GM23338 (cell line): ENCODE measurements at regions not wholly inside any gene's neighbourhood (a gene's known extent, or its start where the extent isn't known, plus 50 kb on each side); places are given as distances from the start of the nearest gene placed in this dataset.

Experiments
- ATAC-seq: fragments of 200-7000 bp; cut with Tn5 transposase; 3 replicates; pipeline ENCODE4 v1.9.1; 2020
- DNase-seq: peaks from one replicate; pipeline ENCODE4 v3.0.0-alpha.2; 2015; ENCODE audit warnings: low spot score
- H2AFZ ChIP-seq: fragments of 200-600 bp; sonication (generic); 2 replicates; pipeline ENCODE4 v1.8.0; 2016; ENCODE audit warnings: antibody characterized with exemption, mild to moderate bottlenecking, moderate library complexity
- H3F3A ChIP-seq: fragments of 200-600 bp; sonication (generic); replicated peaks from 2 replicates; pipeline ENCODE4 v1.8.0; 2017; ENCODE audit warnings: antibody characterized with exemption, mixed run types, low read depth
- H3K27ac ChIP-seq: fragments of 200-600 bp; sonication (generic); 2 replicates; pipeline ENCODE4 v1.6.1; 2016; ENCODE audit warnings: low read depth
- H3K27me3 ChIP-seq: fragments of 200-600 bp; sonication (generic); 2 replicates; pipeline ENCODE4 v1.8.0; 2016; ENCODE audit warnings: mild to moderate bottlenecking, mixed run types, moderate library complexity; ENCODE audit not compliant: insufficient read depth
- H3K36me3 ChIP-seq: fragments of 200-600 bp; sonication (generic); 2 replicates; pipeline ENCODE4 v1.8.0; 2016; ENCODE audit warnings: mild to moderate bottlenecking; ENCODE audit not compliant: insufficient read depth
- H3K4me1 ChIP-seq: fragments of 200-600 bp; sonication (generic); 2 replicates; pipeline ENCODE4 v1.8.0; 2016; ENCODE audit warnings: mild to moderate bottlenecking, moderate library complexity; ENCODE audit not compliant: insufficient read depth
- H3K4me2 ChIP-seq: fragments of 200-600 bp; sonication (generic); 2 replicates; pipeline ENCODE4 v1.7.1; 2017; ENCODE audit warnings: mixed run types
- H3K4me3 ChIP-seq: fragments of 200-600 bp; sonication (generic); 2 replicates; pipeline ENCODE4 v1.6.1; 2016; ENCODE audit warnings: mixed run types
- H3K79me2 ChIP-seq: fragments of 200-600 bp; sonication (generic); replicated peaks from 2 replicates; pipeline ENCODE4 v1.8.0; 2017; ENCODE audit warnings: mild to moderate bottlenecking; ENCODE audit not compliant: insufficient read depth
- H3K9me2 ChIP-seq: fragments of 200-600 bp; sonication (generic); 2 replicates; pipeline ENCODE4 v1.8.0; 2017; ENCODE audit not compliant: insufficient read depth
- H4K20me1 ChIP-seq: fragments of 200-600 bp; sonication (generic); replicated peaks from 2 replicates; pipeline ENCODE4 v1.8.0; 2017; ENCODE audit warnings: mild to moderate bottlenecking; ENCODE audit not compliant: insufficient read depth
- H3K27ac Mint-ChIP-seq: 2 replicates; pipeline ENCODE4 v1.8.0; 2020; ENCODE audit warnings: inconsistent platforms, mild to moderate bottlenecking, moderate library complexity, mixed read lengths
- H3K27me3 Mint-ChIP-seq: 3 replicates; pipeline ENCODE4 v1.8.0; 2022; ENCODE audit warnings: low read depth, mild to moderate bottlenecking, moderate library complexity, mixed read lengths, inconsistent platforms; ENCODE audit not compliant: insufficient read depth, poor library complexity
- H3K36me3 Mint-ChIP-seq: 3 replicates; pipeline ENCODE4 v1.8.0; 2021; ENCODE audit warnings: low read depth, mild to moderate bottlenecking, inconsistent platforms, moderate library complexity, mixed read lengths
- H3K4me1 Mint-ChIP-seq: 3 replicates; pipeline ENCODE4 v1.8.0; 2020; ENCODE audit warnings: mild to moderate bottlenecking, inconsistent platforms, mixed read lengths
- H3K4me3 Mint-ChIP-seq: 3 replicates; pipeline ENCODE4 v1.8.0; 2021; ENCODE audit warnings: moderate library complexity, mild to moderate bottlenecking, inconsistent platforms, mixed read lengths
- H3K9me3 Mint-ChIP-seq: 3 replicates; pipeline ENCODE4 v1.8.0; 2020; ENCODE audit warnings: moderate library complexity, mild to moderate bottlenecking, inconsistent platforms, mixed read lengths
- CREB1 ChIP-seq: fragments of 250-450 bp; sonication (Bioruptor Pico); IDR thresholded peaks from 2 replicates; pipeline ENCODE4 v1.5.0; 2020; ENCODE audit warnings: low read depth, mild to moderate bottlenecking, moderate library complexity
- EZH2 ChIP-seq: fragments of 200-600 bp; sonication (generic); IDR thresholded peaks from one replicate; pipeline ENCODE4 v1.8.0; 2017; ENCODE audit warnings: antibody characterized with exemption, mild to moderate bottlenecking, low read depth; ENCODE audit not compliant: unreplicated experiment
- EZH2phosphoT487 ChIP-seq: fragments of 200-600 bp; sonication (generic); IDR thresholded peaks from one replicate; pipeline ENCODE4 v1.8.1; 2018; ENCODE audit warnings: antibody characterized with exemption; ENCODE audit not compliant: unreplicated experiment
- JUNB ChIP-seq: IDR thresholded peaks from one replicate; pipeline ENCODE4 v1.6.1; 2016; ENCODE audit warnings: antibody characterized with exemption; ENCODE audit not compliant: unreplicated experiment
- NANOG ChIP-seq: IDR thresholded peaks from 2 replicates; pipeline ENCODE4 v1.6.1; 2016; ENCODE audit warnings: antibody characterized with exemption, borderline replicate concordance
- POLR2AphosphoS5 ChIP-seq: IDR thresholded peaks from 2 replicates; pipeline ENCODE4 v1.6.1; 2016; ENCODE audit warnings: antibody characterized with exemption, low read depth
- STAT1 ChIP-seq: IDR thresholded peaks from one replicate; pipeline ENCODE4 v1.6.1; 2016; ENCODE audit warnings: antibody characterized with exemption; ENCODE audit not compliant: unreplicated experiment
- ZNF114 ChIP-seq: fragments of 250-450 bp; sonication (Bioruptor Pico); IDR thresholded peaks from 2 replicates; pipeline ENCODE4 v1.5.0; 2020; ENCODE audit warnings: mild to moderate bottlenecking, moderate library complexity
- ZNF331 ChIP-seq: fragments of 250-450 bp; sonication (Bioruptor Pico); IDR thresholded peaks from 2 replicates; pipeline ENCODE4 v1.5.0; 2020; ENCODE audit warnings: low read depth, mild to moderate bottlenecking, moderate library complexity
- TF ChIP-seq, protein P1 (sequence below): IDR thresholded peaks from one replicate; pipeline ENCODE4 v1.6.1; 2018; ENCODE audit warnings: antibody characterized with exemption; ENCODE audit not compliant: unreplicated experiment
- TF ChIP-seq, protein P2 (sequence below), 2 experiments: fragments of 200-600 bp in 1 of 2; sonication (generic) in 1 of 2; conservative IDR thresholded peaks; 2 replicates each; pipeline versions ENCODE4 v1.5.1 to v1.6.1; 2016 to 2017; ENCODE audit warnings: antibody characterized with exemption in 2 of 2, low read depth in 2 of 2, mild to moderate bottlenecking in 2 of 2, moderate library complexity in 1 of 2
- TF ChIP-seq, protein P3 (sequence below): IDR thresholded peaks from 2 replicates; pipeline ENCODE4 v1.6.1; 2016; ENCODE audit warnings: antibody characterized with exemption
- TF ChIP-seq, protein P4 (sequence below): fragments of 250-450 bp; sonication (Bioruptor Pico); IDR thresholded peaks from 2 replicates; pipeline ENCODE4 v1.5.0; 2020; ENCODE audit warnings: mild to moderate bottlenecking, moderate library complexity

DNA sequence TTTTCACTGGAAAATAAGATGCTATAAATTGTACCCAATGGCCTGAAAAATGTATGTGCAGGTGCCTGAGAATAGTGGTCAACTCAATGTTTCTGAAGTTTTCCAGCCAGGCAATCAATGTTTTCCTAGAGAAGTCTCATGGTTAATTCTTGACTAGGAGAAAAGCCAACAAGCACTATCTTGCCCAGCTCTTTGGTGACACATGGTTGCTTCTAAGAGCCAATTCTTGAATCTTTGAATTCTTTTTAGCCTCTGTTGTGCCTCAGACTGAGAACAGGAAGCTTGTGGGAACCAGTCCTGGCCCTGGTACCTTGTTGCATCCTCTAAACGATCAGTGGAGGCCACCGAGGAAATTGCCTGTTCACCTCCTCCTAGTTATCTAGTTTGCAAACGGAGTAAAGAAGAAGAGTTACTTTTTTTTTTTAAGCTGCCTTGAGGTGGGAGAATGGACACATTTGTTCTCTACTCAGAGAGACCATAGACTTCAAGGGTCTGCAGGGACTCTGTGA lies 144.0 kb upstream of the MKLN1 start:
- Histone ChIP-seq H3K9me2 (no peaks in the 10 kb centered on the region), H3F3A (no peaks in the 10 kb centered on the region), H3K36me3 (no peaks in the 10 kb centered on the region), H3K27ac (no peak overlapping the region), H3K4me1 (0 out of 2 replicates have a peak, but pooled peaks cover under 1% of the 10 kb centered on the region), H4K20me1 (no peaks in the 10 kb centered on the region), H2AFZ (no peak overlapping the region), H3K79me2 (no peaks in the 10 kb centered on the region), H3K4me2 (no peak overlapping the region), H3K4me3 (no peak overlapping the region), H3K27me3 (no peaks in the 10 kb centered on the region)
- peaks cover 3% of the 10 kb centered on the region; the same call in 1 of the 3 replicates for H3K36me3 Mint-ChIP-seq
- ATAC-seq (no peak), DNase-seq (no peak)
- H3K4me3 Mint-ChIP-seq = no peak overlapping the region
- TF ChIP-seq, protein P1, sequence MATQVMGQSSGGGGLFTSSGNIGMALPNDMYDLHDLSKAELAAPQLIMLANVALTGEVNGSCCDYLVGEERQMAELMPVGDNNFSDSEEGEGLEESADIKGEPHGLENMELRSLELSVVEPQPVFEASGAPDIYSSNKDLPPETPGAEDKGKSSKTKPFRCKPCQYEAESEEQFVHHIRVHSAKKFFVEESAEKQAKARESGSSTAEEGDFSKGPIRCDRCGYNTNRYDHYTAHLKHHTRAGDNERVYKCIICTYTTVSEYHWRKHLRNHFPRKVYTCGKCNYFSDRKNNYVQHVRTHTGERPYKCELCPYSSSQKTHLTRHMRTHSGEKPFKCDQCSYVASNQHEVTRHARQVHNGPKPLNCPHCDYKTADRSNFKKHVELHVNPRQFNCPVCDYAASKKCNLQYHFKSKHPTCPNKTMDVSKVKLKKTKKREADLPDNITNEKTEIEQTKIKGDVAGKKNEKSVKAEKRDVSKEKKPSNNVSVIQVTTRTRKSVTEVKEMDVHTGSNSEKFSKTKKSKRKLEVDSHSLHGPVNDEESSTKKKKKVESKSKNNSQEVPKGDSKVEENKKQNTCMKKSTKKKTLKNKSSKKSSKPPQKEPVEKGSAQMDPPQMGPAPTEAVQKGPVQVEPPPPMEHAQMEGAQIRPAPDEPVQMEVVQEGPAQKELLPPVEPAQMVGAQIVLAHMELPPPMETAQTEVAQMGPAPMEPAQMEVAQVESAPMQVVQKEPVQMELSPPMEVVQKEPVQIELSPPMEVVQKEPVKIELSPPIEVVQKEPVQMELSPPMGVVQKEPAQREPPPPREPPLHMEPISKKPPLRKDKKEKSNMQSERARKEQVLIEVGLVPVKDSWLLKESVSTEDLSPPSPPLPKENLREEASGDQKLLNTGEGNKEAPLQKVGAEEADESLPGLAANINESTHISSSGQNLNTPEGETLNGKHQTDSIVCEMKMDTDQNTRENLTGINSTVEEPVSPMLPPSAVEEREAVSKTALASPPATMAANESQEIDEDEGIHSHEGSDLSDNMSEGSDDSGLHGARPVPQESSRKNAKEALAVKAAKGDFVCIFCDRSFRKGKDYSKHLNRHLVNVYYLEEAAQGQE = no peak
- TF ChIP-seq NANOG = no peak
- TF ChIP-seq, protein P2, sequence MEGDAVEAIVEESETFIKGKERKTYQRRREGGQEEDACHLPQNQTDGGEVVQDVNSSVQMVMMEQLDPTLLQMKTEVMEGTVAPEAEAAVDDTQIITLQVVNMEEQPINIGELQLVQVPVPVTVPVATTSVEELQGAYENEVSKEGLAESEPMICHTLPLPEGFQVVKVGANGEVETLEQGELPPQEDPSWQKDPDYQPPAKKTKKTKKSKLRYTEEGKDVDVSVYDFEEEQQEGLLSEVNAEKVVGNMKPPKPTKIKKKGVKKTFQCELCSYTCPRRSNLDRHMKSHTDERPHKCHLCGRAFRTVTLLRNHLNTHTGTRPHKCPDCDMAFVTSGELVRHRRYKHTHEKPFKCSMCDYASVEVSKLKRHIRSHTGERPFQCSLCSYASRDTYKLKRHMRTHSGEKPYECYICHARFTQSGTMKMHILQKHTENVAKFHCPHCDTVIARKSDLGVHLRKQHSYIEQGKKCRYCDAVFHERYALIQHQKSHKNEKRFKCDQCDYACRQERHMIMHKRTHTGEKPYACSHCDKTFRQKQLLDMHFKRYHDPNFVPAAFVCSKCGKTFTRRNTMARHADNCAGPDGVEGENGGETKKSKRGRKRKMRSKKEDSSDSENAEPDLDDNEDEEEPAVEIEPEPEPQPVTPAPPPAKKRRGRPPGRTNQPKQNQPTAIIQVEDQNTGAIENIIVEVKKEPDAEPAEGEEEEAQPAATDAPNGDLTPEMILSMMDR (conservative IDR thresholded peaks at IDR 0.05; ENCODE audit: low read depth in 2 of 2) = no peak
- TF ChIP-seq ZNF331 (CRISPR knock-in tag) = no peak
- no peak for TF ChIP-seq POLR2AphosphoS5
- TF ChIP-seq, protein P3, sequence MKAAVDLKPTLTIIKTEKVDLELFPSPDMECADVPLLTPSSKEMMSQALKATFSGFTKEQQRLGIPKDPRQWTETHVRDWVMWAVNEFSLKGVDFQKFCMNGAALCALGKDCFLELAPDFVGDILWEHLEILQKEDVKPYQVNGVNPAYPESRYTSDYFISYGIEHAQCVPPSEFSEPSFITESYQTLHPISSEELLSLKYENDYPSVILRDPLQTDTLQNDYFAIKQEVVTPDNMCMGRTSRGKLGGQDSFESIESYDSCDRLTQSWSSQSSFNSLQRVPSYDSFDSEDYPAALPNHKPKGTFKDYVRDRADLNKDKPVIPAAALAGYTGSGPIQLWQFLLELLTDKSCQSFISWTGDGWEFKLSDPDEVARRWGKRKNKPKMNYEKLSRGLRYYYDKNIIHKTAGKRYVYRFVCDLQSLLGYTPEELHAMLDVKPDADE = no peak
- TF ChIP-seq JUNB = no peak
- no peak for TF ChIP-seq EZH2
- TF ChIP-seq EZH2phosphoT487 = no peak
- TF ChIP-seq ZNF114 (CRISPR knock-in tag) = no peak
- no peak for TF ChIP-seq STAT1
- TF ChIP-seq, protein P4, sequence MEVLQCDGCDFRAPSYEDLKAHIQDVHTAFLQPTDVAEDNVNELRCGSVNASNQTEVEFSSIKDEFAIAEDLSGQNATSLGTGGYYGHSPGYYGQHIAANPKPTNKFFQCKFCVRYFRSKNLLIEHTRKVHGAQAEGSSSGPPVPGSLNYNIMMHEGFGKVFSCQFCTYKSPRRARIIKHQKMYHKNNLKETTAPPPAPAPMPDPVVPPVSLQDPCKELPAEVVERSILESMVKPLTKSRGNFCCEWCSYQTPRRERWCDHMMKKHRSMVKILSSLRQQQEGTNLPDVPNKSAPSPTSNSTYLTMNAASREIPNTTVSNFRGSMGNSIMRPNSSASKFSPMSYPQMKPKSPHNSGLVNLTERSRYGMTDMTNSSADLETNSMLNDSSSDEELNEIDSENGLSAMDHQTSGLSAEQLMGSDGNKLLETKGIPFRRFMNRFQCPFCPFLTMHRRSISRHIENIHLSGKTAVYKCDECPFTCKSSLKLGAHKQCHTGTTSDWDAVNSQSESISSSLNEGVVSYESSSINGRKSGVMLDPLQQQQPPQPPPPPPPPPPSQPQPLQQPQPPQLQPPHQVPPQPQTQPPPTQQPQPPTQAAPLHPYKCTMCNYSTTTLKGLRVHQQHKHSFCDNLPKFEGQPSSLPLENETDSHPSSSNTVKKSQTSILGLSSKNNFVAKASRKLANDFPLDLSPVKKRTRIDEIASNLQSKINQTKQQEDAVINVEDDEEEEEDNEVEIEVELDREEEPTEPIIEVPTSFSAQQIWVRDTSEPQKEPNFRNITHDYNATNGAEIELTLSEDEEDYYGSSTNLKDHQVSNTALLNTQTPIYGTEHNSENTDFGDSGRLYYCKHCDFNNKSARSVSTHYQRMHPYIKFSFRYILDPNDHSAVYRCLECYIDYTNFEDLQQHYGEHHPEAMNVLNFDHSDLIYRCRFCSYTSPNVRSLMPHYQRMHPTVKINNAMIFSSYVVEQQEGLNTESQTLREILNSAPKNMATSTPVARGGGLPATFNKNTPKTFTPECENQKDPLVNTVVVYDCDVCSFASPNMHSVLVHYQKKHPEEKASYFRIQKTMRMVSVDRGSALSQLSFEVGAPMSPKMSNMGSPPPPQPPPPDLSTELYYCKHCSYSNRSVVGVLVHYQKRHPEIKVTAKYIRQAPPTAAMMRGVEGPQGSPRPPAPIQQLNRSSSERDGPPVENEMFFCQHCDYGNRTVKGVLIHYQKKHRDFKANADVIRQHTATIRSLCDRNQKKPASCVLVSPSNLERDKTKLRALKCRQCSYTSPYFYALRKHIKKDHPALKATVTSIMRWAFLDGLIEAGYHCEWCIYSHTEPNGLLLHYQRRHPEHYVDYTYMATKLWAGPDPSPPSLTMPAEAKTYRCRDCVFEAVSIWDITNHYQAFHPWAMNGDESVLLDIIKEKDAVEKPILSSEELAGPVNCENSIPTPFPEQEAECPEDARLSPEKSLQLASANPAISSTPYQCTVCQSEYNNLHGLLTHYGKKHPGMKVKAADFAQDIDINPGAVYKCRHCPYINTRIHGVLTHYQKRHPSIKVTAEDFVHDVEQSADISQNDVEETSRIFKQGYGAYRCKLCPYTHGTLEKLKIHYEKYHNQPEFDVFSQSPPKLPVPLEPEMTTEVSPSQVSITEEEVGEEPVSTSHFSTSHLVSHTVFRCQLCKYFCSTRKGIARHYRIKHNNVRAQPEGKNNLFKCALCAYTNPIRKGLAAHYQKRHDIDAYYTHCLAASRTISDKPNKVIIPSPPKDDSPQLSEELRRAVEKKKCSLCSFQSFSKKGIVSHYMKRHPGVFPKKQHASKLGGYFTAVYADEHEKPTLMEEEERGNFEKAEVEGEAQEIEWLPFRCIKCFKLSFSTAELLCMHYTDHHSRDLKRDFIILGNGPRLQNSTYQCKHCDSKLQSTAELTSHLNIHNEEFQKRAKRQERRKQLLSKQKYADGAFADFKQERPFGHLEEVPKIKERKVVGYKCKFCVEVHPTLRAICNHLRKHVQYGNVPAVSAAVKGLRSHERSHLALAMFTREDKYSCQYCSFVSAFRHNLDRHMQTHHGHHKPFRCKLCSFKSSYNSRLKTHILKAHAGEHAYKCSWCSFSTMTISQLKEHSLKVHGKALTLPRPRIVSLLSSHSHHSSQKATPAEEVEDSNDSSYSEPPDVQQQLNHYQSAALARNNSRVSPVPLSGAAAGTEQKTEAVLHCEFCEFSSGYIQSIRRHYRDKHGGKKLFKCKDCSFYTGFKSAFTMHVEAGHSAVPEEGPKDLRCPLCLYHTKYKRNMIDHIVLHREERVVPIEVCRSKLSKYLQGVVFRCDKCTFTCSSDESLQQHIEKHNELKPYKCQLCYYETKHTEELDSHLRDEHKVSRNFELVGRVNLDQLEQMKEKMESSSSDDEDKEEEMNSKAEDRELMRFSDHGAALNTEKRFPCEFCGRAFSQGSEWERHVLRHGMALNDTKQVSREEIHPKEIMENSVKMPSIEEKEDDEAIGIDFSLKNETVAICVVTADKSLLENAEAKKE = no peak
- TF ChIP-seq CREB1 = no peak
- H3K27ac Mint-ChIP-seq = no peak overlapping the region
- H3K4me1 Mint-ChIP-seq = peaks cover 20% of the 10 kb centered on the region
- H3K27me3 Mint-ChIP-seq = no peaks in the 10 kb centered on the region
- H3K9me3 Mint-ChIP-seq = no peaks in the 10 kb centered on the region
